CD4-positive, alpha-beta T cell treated with Interleukin-6 for 4 hours (primary cell): ENCODE measurements at regions not wholly inside any gene's neighbourhood (a gene's known extent, or its start where the extent isn't known, plus 50 kb on each side); places are given as distances from the start of the nearest gene placed in this dataset.
A peak's percentile ranks its signal among the peaks of the same experiment; 100 is the strongest.
"Not testable (repeated sequence)": the region's sequence is repeated elsewhere in the genome, so short reads cannot be mapped to it uniquely, and the experiment has no call there.

Experiments
- DNase-seq: peaks from one replicate; pipeline ENCODE4 v3.0.0-alpha.2; 2020; ENCODE audit warnings: mixed read lengths

GRCh38 chr14:95818581-95818980 is 58.1 kb upstream of the TUNAR start:
- no peak for DNase-seq

GRCh38 chr14:95817271-95817670 is 59.4 kb upstream of the TUNAR start:
- DNase-seq = no peak

GRCh38 chr14:95816539-95816938 is 60.1 kb upstream of the TUNAR start:
- DNase-seq = no peak

- no peak for DNase-seq
Measured at GRCh38 chr14:95815226-95815690, 61.4 kb upstream of the TUNAR start.

GRCh38 chr14:95814363-95815225 is 62.0 kb upstream of the TUNAR start:
- DNase-seq = no peak

GRCh38 chr14:95811813-95812212 is 64.8 kb upstream of the TUNAR start:
- DNase-seq = no peak

GRCh38 chr14:95808371-95808770 is 68.3 kb upstream of the TUNAR start:
- DNase-seq = no peak

GRCh38 chr14:95796788-95797187 is 79.8 kb upstream of the TUNAR start:
- no peak for DNase-seq

GRCh38 chr14:95787941-95788340 is 74.0 kb upstream of the TCL1A start:
- DNase-seq = no peak

GRCh38 chr14:95786566-95786965 is 72.6 kb upstream of the TCL1A start:
- DNase-seq = no peak

GRCh38 chr14:95784137-95784536 is 70.2 kb upstream of the TCL1A start:
- no peak for DNase-seq

GRCh38 chr14:95776798-95777534 is 63.0 kb upstream of the TCL1A start:
- no peak for DNase-seq

GRCh38 chr14:95774265-95775160 is 60.6 kb upstream of the TCL1A start:
- DNase-seq = peak; percentile 54

GRCh38 chr14:95770777-95771176 is 56.9 kb upstream of the TCL1A start:
- peak; percentile 9 for DNase-seq

GRCh38 chr14:95769976-95770375 is 56.1 kb upstream of the TCL1A start:
- DNase-seq = no peak

- DNase-seq = not testable (repeated sequence)
Measured at GRCh38 chr14:95769431-95769830, 55.5 kb upstream of the TCL1A start.

- no peak for DNase-seq
Measured at GRCh38 chr14:95765051-95765450, 51.1 kb upstream of the TCL1A start.

GRCh38 chr14:95763875-95764274 is 50.0 kb upstream of the TCL1A start:
- DNase-seq = no peak
